H1 (cell line): ENCODE measurements at regions not wholly inside any gene's neighbourhood (a gene's known extent, or its start where the extent isn't known, plus 50 kb on each side); places are given as distances from the start of the nearest gene placed in this dataset.

Source experiments
- CTCF ChIA-PET: fragments of 300-600 bp; sonication (Branson Sonifier 250); formaldehyde crosslinking; loops from one replicate; lab custom pipeline; 2021; ENCODE audit not compliant: partially characterized antibody; lab: Charles Lee
- POLR2A ChIA-PET: fragments of 300-600 bp; sonication (Branson Sonifier 250); formaldehyde crosslinking; loops from one replicate; lab custom pipeline; 2021; ENCODE audit warnings: inconsistent platforms; ENCODE audit not compliant: partially characterized antibody; lab: Charles Lee
- DNase-seq, 2 experiments: peaks; one replicate each; pipeline versions ENCODE4 v3.0.0 to v3.0.0-alpha.2; 2010 to 2022; ENCODE audit warnings: low spot score in 2 of 2, low read depth in 1 of 2, mixed read lengths in 1 of 2
- FAIRE-seq: peaks from 2 replicates; lab custom pipeline; 2011; peaks lifted over from hg19 to GRCh38; lab: Jason Lieb, UNC
- H2AFZ ChIP-seq: 2 replicates; pipeline ENCODE4 v1.8.1; 2012; ENCODE audit warnings: low read length, inconsistent platforms
- H2AK5ac ChIP-seq: 2 replicates; pipeline ENCODE4 v1.6.1; 2013; ENCODE audit warnings: low read depth, low read length
- H2BK120ac ChIP-seq: replicated peaks from 2 replicates; pipeline ENCODE3; 2013; ENCODE audit warnings: low read depth, low read length, inconsistent platforms
- H2BK12ac ChIP-seq: 2 replicates; pipeline ENCODE4 v1.6.1; 2013; ENCODE audit warnings: low read depth, low read length
- H2BK15ac ChIP-seq: 2 replicates; pipeline ENCODE4 v1.6.1; 2013; ENCODE audit warnings: low read length
- H2BK20ac ChIP-seq: 2 replicates; pipeline ENCODE4 v1.6.1; 2013; ENCODE audit warnings: low read length
- H2BK5ac ChIP-seq: 2 replicates; pipeline ENCODE4 v1.6.1; 2013; ENCODE audit warnings: low read depth, low read length
- H3K14ac ChIP-seq: 2 replicates; pipeline ENCODE4 v1.6.1; 2013; ENCODE audit warnings: inconsistent platforms; ENCODE audit not compliant: insufficient read length
- H3K18ac ChIP-seq: 2 replicates; pipeline ENCODE4 v1.6.1; 2013; ENCODE audit warnings: low read length; ENCODE audit errors: extremely low read depth
- H3K23ac ChIP-seq: 2 replicates; pipeline ENCODE4 v1.6.1; 2013; ENCODE audit warnings: inconsistent platforms; ENCODE audit not compliant: insufficient read length
- H3K23me2 ChIP-seq: 2 replicates; pipeline ENCODE4 v1.6.1; 2013; ENCODE audit warnings: low read depth, low read length
- H3K27ac ChIP-seq: 2 replicates; pipeline ENCODE4 v1.6.1; 2011; ENCODE audit warnings: low read depth, low read length, inconsistent platforms
- H3K27me3 ChIP-seq, 4 experiments: replicated peaks in 1 of 4; 1 replicate in 1 of 4; 2 replicates in 3 of 4; pipeline versions ENCODE4 v1.6.1 to v1.8.1; 2011 to 2013; ENCODE audit warnings: low read length in 3 of 4, mild to moderate bottlenecking in 3 of 4, inconsistent platforms in 2 of 4, mixed read lengths in 2 of 4, moderate library complexity in 1 of 4; ENCODE audit not compliant: control insufficient read depth in 3 of 4, insufficient read depth in 3 of 4; ENCODE audit errors: extremely low read depth in 1 of 4
- H3K36me3 ChIP-seq, 4 experiments: 2 replicates each; pipeline versions ENCODE4 v1.6.1 to v1.8.1; 2011 to 2013; ENCODE audit warnings: mild to moderate bottlenecking in 4 of 4, low read length in 3 of 4, moderate library complexity in 2 of 4, control low read depth in 1 of 4, inconsistent platforms in 1 of 4; ENCODE audit not compliant: insufficient read depth in 4 of 4, control insufficient read depth in 2 of 4
- H3K4ac ChIP-seq: replicated peaks from 2 replicates; pipeline ENCODE3; 2013; ENCODE audit warnings: low read length, low read depth, mixed read lengths, inconsistent platforms; ENCODE audit not compliant: insufficient read length
- H3K4me1 ChIP-seq, 4 experiments: replicated peaks in 1 of 4; 1 replicate in 1 of 4; 2 replicates in 3 of 4; pipeline versions ENCODE4 v1.6.1 to v1.8.1; 2011 to 2013; ENCODE audit warnings: low read length in 3 of 4, inconsistent platforms in 2 of 4, mixed read lengths in 1 of 4; ENCODE audit not compliant: insufficient read depth in 4 of 4, control insufficient read depth in 3 of 4
- H3K4me2 ChIP-seq, 2 experiments: 2 replicates each; pipeline versions ENCODE4 v1.6.1 to v1.8.1; 2011 to 2013; ENCODE audit warnings: low read depth in 2 of 2, low read length in 2 of 2, control low read depth in 1 of 2, inconsistent platforms in 1 of 2, mild to moderate bottlenecking in 1 of 2; ENCODE audit not compliant: insufficient read depth in 1 of 2
- H3K4me3 ChIP-seq, 4 experiments: fragments of 200-600, 300-600 bp in 1 of 4; sonication (generic), shearing (Covaris generic), sonication (Bioruptor Twin) in 1 of 4; 2 replicates each; pipeline versions ENCODE4 v1.5.1 to v1.8.1; 2011 to 2016; ENCODE audit warnings: low read length in 4 of 4, low read depth in 3 of 4, control low read depth in 2 of 4, inconsistent platforms in 2 of 4, mild to moderate bottlenecking in 2 of 4, mixed read lengths in 1 of 4, moderate library complexity in 1 of 4; ENCODE audit not compliant: insufficient read depth in 2 of 4; ENCODE audit errors: extremely low read depth in 1 of 4
- H3K56ac ChIP-seq: replicated peaks from 2 replicates; pipeline ENCODE3; 2013; ENCODE audit warnings: low read depth, mild to moderate bottlenecking, mixed read lengths, low read length, inconsistent platforms; ENCODE audit not compliant: insufficient read length
- H3K79me1 ChIP-seq: 2 replicates; pipeline ENCODE4 v1.6.1; 2013; ENCODE audit warnings: low read depth, low read length, control low read depth
- H3K79me2 ChIP-seq, 2 experiments: 2 replicates each; pipeline versions ENCODE4 v1.6.1 to v1.8.1; 2012 to 2013; ENCODE audit warnings: low read length in 2 of 2, mild to moderate bottlenecking in 2 of 2, inconsistent platforms in 1 of 2; ENCODE audit not compliant: insufficient read depth in 2 of 2, control insufficient read depth in 1 of 2
- H3K9ac ChIP-seq, 4 experiments: replicated peaks in 1 of 4; 1 replicate in 1 of 4; 2 replicates in 3 of 4; pipeline versions ENCODE4 v1.6.1 to v1.8.1; 2011 to 2013; ENCODE audit warnings: low read depth in 3 of 4, low read length in 3 of 4, control low read depth in 2 of 4, mild to moderate bottlenecking in 2 of 4, moderate library complexity in 2 of 4, inconsistent platforms in 1 of 4; ENCODE audit errors: extremely low read depth in 1 of 4
- H3K9me3 ChIP-seq, 2 experiments: 2 replicates each; pipeline versions ENCODE4 v1.6.1 to v1.8.1; 2012 to 2013; ENCODE audit warnings: mild to moderate bottlenecking in 2 of 2, moderate library complexity in 2 of 2, control low read depth in 1 of 2, inconsistent platforms in 1 of 2, low read depth in 1 of 2, low read length in 1 of 2, mixed read lengths in 1 of 2; ENCODE audit not compliant: insufficient read depth in 2 of 2
- H4K20me1 ChIP-seq, 2 experiments: replicated peaks in 1 of 2; 2 replicates each; pipeline versions ENCODE3 to v1.8.1; 2011 to 2013; ENCODE audit warnings: inconsistent platforms in 2 of 2, low read length in 2 of 2, mild to moderate bottlenecking in 1 of 2; ENCODE audit not compliant: insufficient read depth in 2 of 2, control insufficient read depth in 1 of 2
- H4K5ac ChIP-seq: 2 replicates; pipeline ENCODE4 v1.6.1; 2013; ENCODE audit warnings: low read length, low read depth, mixed read lengths, inconsistent platforms; ENCODE audit not compliant: insufficient read length
- H4K8ac ChIP-seq: 2 replicates; pipeline ENCODE4 v1.8.0; 2013; ENCODE audit warnings: mild to moderate bottlenecking, moderate library complexity, low read length, inconsistent platforms; ENCODE audit not compliant: insufficient read depth; ENCODE audit errors: extremely low read depth
- H4K91ac ChIP-seq: replicated peaks from 2 replicates; pipeline ENCODE3; 2013; ENCODE audit warnings: low read length, mixed read lengths, inconsistent platforms; ENCODE audit not compliant: insufficient read length
- BACH1 ChIP-seq: IDR thresholded peaks from 2 replicates; pipeline ENCODE4 v1.6.1; 2012; ENCODE audit warnings: low read length, improper control_type of control experiment
- MAFK ChIP-seq: IDR thresholded peaks from 2 replicates; pipeline ENCODE4 v1.6.1; 2012; ENCODE audit warnings: low read depth, mild to moderate bottlenecking, improper control_type of control experiment, low read length
- MAX ChIP-seq: IDR thresholded peaks from 2 replicates; pipeline ENCODE4 v1.6.1; 2012; ENCODE audit warnings: inconsistent platforms
- POLR2A ChIP-seq, 2 experiments: IDR thresholded peaks; 1 replicate in 1 of 2; 2 replicates in 1 of 2; pipeline ENCODE4 v1.6.1; 2011; ENCODE audit warnings: low read depth in 2 of 2, low read length in 2 of 2, mild to moderate bottlenecking in 2 of 2; ENCODE audit errors: control extremely low read depth in 1 of 2
- RFX5 ChIP-seq: IDR thresholded peaks from 2 replicates; pipeline ENCODE4 v1.6.1; 2011; ENCODE audit warnings: low read depth, low read length, improper control_type of control experiment, borderline replicate concordance
- WGBS, 2 experiments: shearing (Covaris generic) in 1 of 2; methylation state at CpG; one replicate each; pipeline versions ENCODE4 v1.1.6 to v1.1.7; 2013 to 2015; ENCODE audit warnings: low lambda C conversion rate in 2 of 2, mixed read lengths in 2 of 2, inconsistent platforms in 1 of 2, low coverage in 1 of 2, missing lambda C conversion rate in 1 of 2; ENCODE audit not compliant: insufficient replicate concordance in 2 of 2, insufficient coverage in 1 of 2, insufficient read length in 1 of 2; ENCODE audit errors: extremely low coverage in 1 of 2, missing lambda C conversion rate in 1 of 2; 5-methylcytosine and 5-hydroxymethylcytosine counted together

DNA sequence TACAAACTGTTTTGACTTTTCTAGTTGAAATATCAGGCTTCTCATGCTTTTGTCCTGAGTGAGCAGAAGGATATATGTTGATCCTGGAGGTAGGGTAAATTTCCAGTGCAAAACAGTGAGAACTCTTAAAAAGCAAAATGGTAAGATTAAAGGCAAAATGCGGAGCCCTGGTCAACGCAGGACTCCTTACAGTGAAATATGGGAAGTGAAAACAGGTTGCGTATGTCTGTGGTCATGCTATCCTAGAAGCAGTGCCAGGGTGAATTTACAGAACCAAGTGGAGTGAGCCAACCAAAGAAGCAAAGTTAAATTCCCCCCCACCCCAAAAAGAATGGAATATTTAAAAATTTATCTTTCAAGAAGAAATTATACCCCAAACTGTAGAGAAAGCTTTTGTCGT is 256.4 kb downstream of the NR2F2 start:
- Histone ChIP-seq H3K23ac (no peak overlapping the region), H4K91ac (no peak overlapping the region), H3K4me2 (no peak overlapping the region), H3K4ac (no peak overlapping the region), H2AK5ac (no peak overlapping the region), H3K27me3 (no peaks in the 10 kb centered on the region; a peak in 1 of 7 replicates), H4K20me1 (no peaks in the 10 kb centered on the region), H2BK15ac (no peak overlapping the region), H4K8ac (no peak overlapping the region), H3K79me2 (no peaks in the 10 kb centered on the region)
- WGBS, 2 experiments: 94% methylated on average over 4 of the region's 4 CpGs; no CpG with 5 or more reads in 1 of the 2 experiments
- TF ChIP-seq MAFK (no peak), MAX (no peak), BACH1 (no peak), RFX5 (no peak), POLR2A (IDR thresholded peaks at IDR 0.05; ENCODE audit: control extremely low read depth in 1 of 2, low read depth in 2 of 2, low read length in 2 of 2) (no peak)
- TF ChIP-seq, all 59 proteins: peak for 0
- Histone ChIP-seq H2BK5ac (no peak overlapping the region), H3K18ac (no peak overlapping the region), H3K79me1 (no peaks in the 10 kb centered on the region), H3K27ac (no peak overlapping the region), H3K4me3 (no peak overlapping the region), H3K9ac (no peak overlapping the region), H3K23me2 (no peaks in the 10 kb centered on the region), H3K9me3 (no peaks in the 10 kb centered on the region), H3K56ac (no peak overlapping the region), H2BK120ac (no peak overlapping the region), H2AFZ (no peak overlapping the region), H2BK20ac (no peak overlapping the region), H3K4me1 (peaks cover 2 to 12% (median 7%) of the 10 kb centered on the region in 4 experiments), H2BK12ac (no peak overlapping the region), H4K5ac (no peak overlapping the region), H3K36me3 (no peaks in the 10 kb centered on the region), H3K14ac (no peak overlapping the region)
- DNase-seq (no peak), FAIRE-seq (no peak)
- CTCF ChIA-PET: interaction anchor here (0.6 to 4.8 kb wide), 3 partner anchors 45 to 1122 kb away, joined by 3 to 16 read pairs (median 3); no protein-coding TSS in a partner anchor
- POLR2A ChIA-PET: no interaction called here
